Medulla oblongata (tissue), 1 donor: ENCODE measurements at regions not wholly inside any gene's neighbourhood (a gene's known extent, or its start where the extent isn't known, plus 50 kb on each side); places are given as distances from the start of the nearest gene placed in this dataset.

Experiments used
- DNase-seq: peaks from one replicate; pipeline ENCODE4 v3.0.0-alpha.2; 2015; ENCODE audit errors: extremely low spot score

DNA sequence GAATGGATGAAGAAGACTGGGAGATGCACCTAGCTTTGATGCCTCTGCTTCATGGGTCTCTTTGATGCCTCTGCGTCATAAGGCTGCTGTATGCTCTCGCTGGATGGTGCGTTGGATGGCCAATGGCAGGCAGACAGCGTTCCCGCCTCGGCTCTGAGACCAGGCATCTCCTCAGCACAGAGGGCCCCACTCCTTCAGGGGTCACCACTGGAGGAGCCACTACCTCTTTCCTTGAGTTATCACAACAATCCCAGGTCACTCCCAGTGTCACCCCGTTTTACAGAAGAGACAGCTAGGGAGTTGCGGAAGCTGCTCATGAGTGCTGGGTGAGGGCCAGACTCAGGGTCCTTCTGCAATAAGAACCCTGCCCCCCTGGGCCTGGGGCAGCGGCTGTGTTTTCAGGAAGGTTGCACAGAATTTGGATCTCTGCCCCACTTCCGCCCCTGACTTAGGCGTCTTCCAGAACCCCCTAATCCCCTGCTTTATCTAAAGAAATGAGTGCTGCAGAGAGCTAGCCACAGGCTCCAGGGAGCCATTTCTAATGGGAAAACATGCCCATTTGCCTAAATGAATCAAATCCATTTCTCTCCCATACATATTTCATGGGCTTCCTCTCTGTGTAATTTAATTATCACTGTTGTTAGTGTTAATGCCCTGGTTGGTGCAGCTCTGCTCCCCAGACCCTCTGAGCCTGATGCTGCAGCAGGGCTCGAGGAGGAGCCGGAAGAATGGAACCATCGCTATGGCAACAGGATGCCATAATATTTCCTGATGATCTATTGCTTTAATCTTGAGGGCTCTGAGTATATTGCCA is 131.8 kb upstream of the HS6ST1 start:
- DNase-seq, result no peak

- no peak for DNase-seq
Observed at GRCh38 chr2:128451084-128452023, 132.7 kb upstream of the HS6ST1 start.

DNA sequence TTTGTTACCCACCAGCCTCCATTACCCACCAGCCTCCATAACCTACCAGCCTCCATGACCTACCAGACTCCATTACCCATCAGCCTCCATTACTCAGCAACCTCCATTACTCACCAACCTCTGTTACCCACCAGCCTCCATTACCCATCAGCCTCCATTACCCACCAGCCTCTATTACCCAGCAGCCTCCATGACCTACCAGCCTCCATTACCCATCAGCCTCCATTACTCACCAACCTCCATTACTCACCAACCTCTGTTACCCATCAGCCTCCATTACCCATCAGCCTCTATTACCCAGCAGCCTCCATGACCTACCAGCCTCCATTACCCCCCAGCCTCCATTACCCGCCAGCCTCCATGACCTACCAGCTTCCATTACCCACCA is 133.3 kb upstream of the HS6ST1 start:
- DNase-seq, result no peak

DNA sequence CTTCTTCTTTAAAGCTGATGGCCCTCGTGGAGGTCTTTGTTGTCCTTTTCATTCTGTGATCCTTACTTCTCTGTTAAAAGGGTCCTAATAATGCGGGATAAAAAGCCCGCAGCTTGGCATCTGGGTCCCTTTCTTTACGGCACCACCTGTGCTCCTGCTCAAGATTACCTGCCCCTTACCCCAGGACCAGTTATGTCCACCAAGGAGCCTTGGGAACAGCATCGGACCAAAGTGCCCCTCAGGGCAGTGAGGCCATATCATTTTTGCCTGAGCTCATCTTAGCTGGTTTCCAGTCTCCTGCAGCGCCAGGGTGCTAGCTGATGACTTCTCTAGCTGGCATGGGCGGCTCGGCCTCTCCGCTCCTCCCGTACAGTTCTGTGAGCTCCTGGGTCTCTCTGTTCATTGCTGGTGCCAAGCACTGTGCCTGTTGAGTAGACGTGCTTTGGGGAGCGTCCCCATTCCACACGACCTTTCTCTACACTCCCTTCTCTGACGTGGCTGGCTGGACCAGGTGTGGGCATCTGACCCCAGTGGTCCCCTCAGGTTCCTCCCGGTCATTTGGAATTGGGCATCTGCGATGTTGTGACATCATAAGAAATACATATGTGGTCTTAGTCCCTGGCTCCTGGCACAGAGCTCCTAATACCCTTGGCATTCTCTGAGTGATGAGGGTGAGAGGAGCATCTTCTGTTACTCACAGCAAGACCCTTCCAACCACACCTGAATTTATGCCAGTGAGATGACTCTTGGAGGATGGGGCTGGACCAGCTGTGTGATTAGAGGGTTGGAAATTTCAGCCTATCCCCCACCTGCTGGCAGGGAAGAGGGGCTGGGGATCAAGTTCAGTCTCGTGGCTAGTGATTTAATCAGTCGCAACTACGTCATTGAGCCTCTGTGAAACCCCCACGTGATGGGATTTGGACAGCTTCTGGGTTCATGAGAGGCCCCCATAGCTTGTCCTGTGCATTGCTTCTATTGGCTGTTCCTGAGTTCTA is 134.2 kb upstream of the HS6ST1 start:
- DNase-seq, result no peak

- no peak for DNase-seq
Observed at GRCh38 chr2:128454980-128455720, 136.5 kb upstream of the HS6ST1 start.

GRCh38 chr2:128455721-128456050 is 137.0 kb upstream of the HS6ST1 start:
- no peak for DNase-seq

- DNase-seq, result no peak
Observed at GRCh38 chr2:128456281-128456680, 137.6 kb upstream of the HS6ST1 start.

GRCh38 chr2:128457006-128457604 is 138.4 kb upstream of the HS6ST1 start:
- DNase-seq, result no peak

DNA sequence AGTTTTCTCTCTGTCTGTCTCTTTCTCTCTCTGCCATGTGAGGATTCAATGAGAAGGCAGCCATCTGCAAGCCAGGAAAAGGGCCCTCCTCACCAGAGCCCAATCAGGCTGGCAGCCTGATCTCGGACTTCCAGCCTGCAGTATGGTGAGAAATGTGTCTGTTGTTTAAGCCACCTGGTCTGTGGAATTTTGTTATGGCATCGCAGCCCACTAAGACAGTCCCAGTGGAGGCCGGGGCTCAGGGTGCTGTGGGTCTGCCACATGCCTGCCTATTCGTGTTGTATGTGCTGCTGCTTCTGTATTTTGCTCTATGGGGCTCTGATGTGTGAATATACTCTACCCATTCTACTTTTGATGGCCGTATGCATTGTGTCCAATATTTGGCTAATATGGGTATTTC is 139.0 kb upstream of the HS6ST1 start:
- DNase-seq, result no peak

DNA sequence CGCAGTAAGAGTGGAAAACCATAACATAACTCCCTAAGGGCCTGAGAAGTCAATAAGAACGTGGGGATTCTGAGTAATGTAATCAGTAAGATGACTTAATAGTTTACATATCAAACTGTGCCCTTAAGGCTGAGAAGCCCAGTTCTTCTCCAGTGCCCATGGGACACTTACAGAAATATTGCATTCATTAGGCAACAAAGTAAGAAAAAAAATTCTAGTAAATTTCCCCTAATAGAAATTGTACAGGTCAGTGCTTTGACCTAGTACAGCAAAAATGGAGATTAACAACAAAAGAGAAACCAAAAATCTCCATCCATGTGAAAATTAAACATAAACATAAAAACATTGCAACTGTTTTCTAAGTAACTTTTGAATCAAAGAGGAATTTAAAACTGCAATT is 139.8 kb upstream of the HS6ST1 start:
- DNase-seq, result no peak

GRCh38 chr2:128464456-128464855 is 145.8 kb upstream of the HS6ST1 start:
- no peak for DNase-seq

DNA sequence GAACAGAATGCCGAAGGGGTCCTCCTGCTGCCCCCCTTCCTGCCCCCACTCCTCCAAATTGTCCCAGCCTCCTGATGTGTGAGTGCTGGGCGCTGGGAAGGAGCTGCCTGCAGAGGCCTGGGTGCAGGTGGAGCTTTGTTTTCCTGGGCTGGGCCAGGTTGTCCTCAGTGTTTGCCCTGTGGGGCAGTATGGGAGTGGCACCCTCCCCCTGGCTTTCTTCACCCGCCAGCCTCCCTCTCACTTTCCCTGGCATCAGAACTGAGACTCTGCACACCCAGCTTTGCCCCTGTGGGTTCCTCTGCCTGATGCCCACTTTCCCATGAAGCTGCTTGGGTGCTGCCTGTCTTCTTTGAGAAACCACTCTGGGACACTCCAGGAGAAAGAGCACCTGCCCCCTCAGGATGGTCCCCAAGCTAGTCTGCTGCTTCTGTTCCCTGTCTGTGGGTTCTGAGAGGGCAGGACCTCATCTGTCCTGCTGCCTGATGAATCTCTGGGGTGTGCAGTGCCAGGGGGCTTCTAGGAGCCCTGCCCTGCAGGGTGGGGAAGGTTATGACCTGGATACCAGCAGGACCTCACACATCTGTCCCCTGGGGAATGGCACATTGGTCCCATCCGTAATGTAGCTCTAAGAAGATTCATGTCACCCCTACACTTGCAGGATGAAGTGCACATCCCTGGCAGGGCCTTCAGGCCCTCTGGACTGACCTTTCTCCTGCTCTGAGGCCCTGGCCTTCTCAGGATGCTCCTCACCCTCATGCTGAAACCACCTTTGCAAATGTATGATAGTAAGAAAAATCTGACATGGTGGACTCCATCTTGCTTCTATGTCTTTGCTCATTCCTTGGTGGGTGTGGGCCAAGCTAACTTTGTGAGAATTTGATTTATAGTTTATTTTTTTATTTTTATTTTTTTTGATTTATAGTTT is 146.8 kb upstream of the HS6ST1 start:
- DNase-seq, result no peak

DNA sequence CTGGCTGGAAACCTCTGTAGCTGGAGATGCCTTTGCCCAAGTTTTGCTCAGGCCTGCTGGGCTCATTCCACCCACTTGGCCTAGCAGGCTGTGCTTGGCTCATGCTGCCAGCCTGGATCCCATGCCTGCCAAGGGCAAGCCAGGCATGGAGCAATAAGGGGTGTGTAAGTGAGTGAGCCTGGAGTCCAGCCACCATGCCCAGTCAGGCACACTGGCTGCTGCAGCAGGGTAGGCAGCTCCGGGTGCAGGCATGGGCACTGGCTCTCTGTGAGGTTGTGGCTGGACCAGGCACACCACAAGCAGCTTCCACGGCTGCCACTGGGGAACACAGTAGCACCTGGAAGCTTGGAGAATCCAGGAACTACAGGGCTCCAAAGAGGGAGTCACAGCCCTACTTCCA is 147.7 kb upstream of the HS6ST1 start:
- peak; percentile 61 for DNase-seq

DNA sequence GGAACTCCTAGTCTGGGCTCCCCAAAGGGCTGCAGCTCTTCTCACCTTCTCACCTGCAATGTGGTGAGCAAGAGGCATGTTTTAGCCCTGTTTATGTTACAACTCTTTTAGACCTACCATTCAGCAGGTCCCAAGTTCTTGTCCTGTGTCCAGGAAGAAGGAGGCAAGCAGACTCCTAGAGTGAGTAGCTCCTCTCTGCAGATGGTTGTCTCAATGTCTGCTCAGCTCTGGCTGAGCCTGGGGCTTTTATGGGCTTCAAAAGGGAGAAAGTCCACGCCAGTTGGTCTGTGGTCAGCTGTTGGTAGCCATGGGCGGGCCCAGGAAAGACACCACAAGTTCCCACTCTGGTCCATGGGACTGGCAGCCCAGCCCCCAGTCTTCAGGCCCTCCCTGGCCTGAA is 148.1 kb upstream of the HS6ST1 start:
- no peak for DNase-seq

DNA sequence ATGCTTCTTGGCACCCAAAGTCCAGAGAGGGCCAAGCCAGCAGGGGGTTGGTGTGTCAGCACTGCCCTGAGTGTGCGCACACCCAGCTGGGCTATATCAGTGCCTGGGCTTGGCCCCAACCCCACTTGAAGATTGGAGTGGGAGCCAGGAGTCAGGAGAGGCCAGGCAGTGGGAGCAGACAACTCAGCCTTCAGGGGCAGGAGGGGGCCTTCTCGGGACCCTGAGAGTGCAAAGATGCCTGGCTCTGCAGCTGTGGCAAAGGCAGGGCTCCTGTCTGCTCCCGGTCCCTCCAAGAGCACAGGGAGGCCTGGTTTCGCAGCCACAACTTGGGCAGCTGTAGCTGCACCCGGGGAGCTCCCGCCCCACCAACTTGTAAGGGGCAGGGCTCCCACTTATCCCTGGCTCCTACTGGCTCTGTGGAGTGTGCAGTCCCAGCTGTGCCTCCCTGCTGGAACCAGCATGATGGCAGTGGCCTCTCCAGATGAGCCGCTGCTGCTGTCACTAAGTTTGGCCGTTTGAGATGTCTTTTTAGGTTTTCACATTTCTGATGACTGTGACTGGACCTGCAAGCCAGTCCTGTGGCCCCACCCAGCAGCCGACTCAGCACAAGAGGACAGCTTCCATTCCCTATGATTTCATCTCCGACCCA is 148.8 kb upstream of the HS6ST1 start:
- no peak for DNase-seq

- no peak for DNase-seq
Observed at GRCh38 chr2:128468186-128468920, 149.7 kb upstream of the HS6ST1 start.

DNA sequence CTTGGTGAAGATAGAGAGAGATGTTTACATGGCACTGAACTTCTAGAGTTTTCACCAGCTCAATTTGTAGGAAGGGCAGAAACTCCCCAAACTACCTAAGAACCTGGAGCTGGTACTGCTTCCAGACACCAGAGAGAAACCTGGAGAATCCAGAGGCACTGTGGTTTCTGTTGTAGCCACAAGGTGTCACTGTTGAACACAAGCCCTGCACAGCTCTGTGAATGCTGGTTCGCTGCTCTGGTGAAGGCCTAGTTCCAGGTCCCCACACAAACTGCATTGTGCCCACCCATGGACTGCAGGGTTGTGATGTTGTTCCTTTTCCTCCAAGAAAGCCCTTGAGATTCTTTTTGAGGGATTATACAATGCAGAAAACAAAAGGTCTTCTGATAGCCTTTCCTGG is 150.5 kb upstream of the HS6ST1 start:
- DNase-seq, result no peak

- DNase-seq, result no peak
Observed at GRCh38 chr2:128469875-128470274, 151.2 kb upstream of the HS6ST1 start.
